GM12878 (cell line): ENCODE measurements at regions not wholly inside any gene's neighbourhood (a gene's known extent, or its start where the extent isn't known, plus 50 kb on each side); places are given as distances from the start of the nearest gene placed in this dataset.

Experiments
- IKZF2 ChIP-seq, 2 experiments: fragments of 450-650 bp; IDR thresholded peaks; 2 replicates each; pipeline ENCODE4 v1.6.1; 2017; ENCODE audit warnings: mild to moderate bottlenecking in 2 of 2, moderate library complexity in 2 of 2
- MTA2 ChIP-seq: fragments of 450-650 bp; IDR thresholded peaks from 2 replicates; pipeline ENCODE4 v1.6.1; 2016; ENCODE audit warnings: low read depth, mild to moderate bottlenecking, moderate library complexity
- NKRF ChIP-seq: fragments of 450-650 bp; conservative IDR thresholded peaks from 2 replicates; pipeline ENCODE4 v1.6.1; 2017; ENCODE audit warnings: mild to moderate bottlenecking, moderate library complexity
- PAX8 ChIP-seq: fragments of 450-650 bp; IDR thresholded peaks from 2 replicates; pipeline ENCODE4 v1.6.1; 2017; ENCODE audit warnings: mild to moderate bottlenecking, moderate library complexity
- POLR2AphosphoS5 ChIP-seq: IDR thresholded peaks from 2 replicates; pipeline ENCODE4 v1.6.1; 2011; ENCODE audit warnings: mild to moderate bottlenecking, low read length, inconsistent platforms
- SP1 ChIP-seq: IDR thresholded peaks from one replicate; pipeline ENCODE4 v1.6.1; 2011; ENCODE audit warnings: low read depth, low read length
- SREBF2 ChIP-seq: IDR thresholded peaks from 2 replicates; pipeline ENCODE4 v1.6.1; 2012; ENCODE audit warnings: mild to moderate bottlenecking, low read length
- SUPT20H ChIP-seq: IDR thresholded peaks from 2 replicates; pipeline ENCODE4 v1.6.1; 2011; ENCODE audit warnings: low read depth, mild to moderate bottlenecking, low read length, moderate library complexity, borderline replicate concordance; ENCODE audit not compliant: control insufficient read depth
- USF1 ChIP-seq: IDR thresholded peaks from 2 replicates; pipeline ENCODE4 v1.6.1; 2011; ENCODE audit warnings: borderline replicate concordance, low read depth, mild to moderate bottlenecking, moderate library complexity, mixed read lengths, low read length; ENCODE audit not compliant: insufficient read depth; ENCODE audit errors: extremely low read length
- ZBED1 ChIP-seq: IDR thresholded peaks from 2 replicates; pipeline ENCODE4 v1.6.1; 2016; ENCODE audit warnings: borderline replicate concordance
- TF ChIP-seq, protein P1 (sequence below): fragments of 450-650 bp; IDR thresholded peaks from 2 replicates; pipeline ENCODE4 v1.6.1; 2017; ENCODE audit warnings: antibody characterized with exemption, mild to moderate bottlenecking, moderate library complexity
- TF ChIP-seq, protein P2 (sequence below): fragments of 450-650 bp; IDR thresholded peaks from 2 replicates; pipeline ENCODE4 v1.6.1; 2017; ENCODE audit warnings: mild to moderate bottlenecking, moderate library complexity
- TF ChIP-seq, protein P3 (sequence below): fragments of 450-650 bp; formaldehyde crosslinking; IDR thresholded peaks from 2 replicates; pipeline ENCODE4 v1.4.0; 2020; ENCODE audit warnings: mild to moderate bottlenecking, moderate library complexity

DNA sequence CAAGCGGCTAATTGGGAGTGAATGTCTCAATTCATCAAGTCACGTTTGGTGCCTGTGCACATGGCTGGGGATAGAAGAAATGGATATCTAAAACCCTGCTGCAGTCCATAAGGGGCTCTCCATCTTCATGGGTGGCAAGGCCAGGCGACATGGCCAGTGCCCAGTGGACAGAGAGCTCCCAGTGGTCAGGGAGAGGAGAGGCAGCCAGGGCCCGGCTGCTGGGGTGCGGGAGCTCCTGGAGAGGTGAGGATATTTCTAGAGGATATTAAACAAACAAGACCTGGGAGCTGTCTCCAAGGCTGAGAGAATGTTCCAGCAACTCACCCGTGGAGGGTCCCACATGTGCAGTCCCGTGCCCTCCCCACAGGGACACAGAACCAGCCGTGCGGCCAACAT is 368.8 kb upstream of the C1orf174 start (continued):
- TF ChIP-seq, protein P1, sequence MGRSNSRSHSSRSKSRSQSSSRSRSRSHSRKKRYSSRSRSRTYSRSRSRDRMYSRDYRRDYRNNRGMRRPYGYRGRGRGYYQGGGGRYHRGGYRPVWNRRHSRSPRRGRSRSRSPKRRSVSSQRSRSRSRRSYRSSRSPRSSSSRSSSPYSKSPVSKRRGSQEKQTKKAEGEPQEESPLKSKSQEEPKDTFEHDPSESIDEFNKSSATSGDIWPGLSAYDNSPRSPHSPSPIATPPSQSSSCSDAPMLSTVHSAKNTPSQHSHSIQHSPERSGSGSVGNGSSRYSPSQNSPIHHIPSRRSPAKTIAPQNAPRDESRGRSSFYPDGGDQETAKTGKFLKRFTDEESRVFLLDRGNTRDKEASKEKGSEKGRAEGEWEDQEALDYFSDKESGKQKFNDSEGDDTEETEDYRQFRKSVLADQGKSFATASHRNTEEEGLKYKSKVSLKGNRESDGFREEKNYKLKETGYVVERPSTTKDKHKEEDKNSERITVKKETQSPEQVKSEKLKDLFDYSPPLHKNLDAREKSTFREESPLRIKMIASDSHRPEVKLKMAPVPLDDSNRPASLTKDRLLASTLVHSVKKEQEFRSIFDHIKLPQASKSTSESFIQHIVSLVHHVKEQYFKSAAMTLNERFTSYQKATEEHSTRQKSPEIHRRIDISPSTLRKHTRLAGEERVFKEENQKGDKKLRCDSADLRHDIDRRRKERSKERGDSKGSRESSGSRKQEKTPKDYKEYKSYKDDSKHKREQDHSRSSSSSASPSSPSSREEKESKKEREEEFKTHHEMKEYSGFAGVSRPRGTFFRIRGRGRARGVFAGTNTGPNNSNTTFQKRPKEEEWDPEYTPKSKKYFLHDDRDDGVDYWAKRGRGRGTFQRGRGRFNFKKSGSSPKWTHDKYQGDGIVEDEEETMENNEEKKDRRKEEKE: no peak
- TF ChIP-seq SP1 (no peak), ZBED1 (no peak), SREBF2 (no peak), POLR2AphosphoS5 (no peak), PAX8 (no peak), USF1 (no peak), MTA2 (no peak), SUPT20H (no peak), NKRF (no peak), IKZF2 (IDR thresholded peaks at IDR 0.05) (no peak)
- TF ChIP-seq, protein P2, sequence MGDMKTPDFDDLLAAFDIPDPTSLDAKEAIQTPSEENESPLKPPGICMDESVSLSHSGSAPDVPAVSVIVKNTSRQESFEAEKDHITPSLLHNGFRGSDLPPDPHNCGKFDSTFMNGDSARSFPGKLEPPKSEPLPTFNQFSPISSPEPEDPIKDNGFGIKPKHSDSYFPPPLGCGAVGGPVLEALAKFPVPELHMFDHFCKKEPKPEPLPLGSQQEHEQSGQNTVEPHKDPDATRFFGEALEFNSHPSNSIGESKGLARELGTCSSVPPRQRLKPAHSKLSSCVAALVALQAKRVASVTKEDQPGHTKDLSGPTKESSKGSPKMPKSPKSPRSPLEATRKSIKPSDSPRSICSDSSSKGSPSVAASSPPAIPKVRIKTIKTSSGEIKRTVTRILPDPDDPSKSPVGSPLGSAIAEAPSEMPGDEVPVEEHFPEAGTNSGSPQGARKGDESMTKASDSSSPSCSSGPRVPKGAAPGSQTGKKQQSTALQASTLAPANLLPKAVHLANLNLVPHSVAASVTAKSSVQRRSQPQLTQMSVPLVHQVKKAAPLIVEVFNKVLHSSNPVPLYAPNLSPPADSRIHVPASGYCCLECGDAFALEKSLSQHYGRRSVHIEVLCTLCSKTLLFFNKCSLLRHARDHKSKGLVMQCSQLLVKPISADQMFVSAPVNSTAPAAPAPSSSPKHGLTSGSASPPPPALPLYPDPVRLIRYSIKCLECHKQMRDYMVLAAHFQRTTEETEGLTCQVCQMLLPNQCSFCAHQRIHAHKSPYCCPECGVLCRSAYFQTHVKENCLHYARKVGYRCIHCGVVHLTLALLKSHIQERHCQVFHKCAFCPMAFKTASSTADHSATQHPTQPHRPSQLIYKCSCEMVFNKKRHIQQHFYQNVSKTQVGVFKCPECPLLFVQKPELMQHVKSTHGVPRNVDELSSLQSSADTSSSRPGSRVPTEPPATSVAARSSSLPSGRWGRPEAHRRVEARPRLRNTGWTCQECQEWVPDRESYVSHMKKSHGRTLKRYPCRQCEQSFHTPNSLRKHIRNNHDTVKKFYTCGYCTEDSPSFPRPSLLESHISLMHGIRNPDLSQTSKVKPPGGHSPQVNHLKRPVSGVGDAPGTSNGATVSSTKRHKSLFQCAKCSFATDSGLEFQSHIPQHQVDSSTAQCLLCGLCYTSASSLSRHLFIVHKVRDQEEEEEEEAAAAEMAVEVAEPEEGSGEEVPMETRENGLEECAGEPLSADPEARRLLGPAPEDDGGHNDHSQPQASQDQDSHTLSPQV: no peak
- TF ChIP-seq, protein P3, sequence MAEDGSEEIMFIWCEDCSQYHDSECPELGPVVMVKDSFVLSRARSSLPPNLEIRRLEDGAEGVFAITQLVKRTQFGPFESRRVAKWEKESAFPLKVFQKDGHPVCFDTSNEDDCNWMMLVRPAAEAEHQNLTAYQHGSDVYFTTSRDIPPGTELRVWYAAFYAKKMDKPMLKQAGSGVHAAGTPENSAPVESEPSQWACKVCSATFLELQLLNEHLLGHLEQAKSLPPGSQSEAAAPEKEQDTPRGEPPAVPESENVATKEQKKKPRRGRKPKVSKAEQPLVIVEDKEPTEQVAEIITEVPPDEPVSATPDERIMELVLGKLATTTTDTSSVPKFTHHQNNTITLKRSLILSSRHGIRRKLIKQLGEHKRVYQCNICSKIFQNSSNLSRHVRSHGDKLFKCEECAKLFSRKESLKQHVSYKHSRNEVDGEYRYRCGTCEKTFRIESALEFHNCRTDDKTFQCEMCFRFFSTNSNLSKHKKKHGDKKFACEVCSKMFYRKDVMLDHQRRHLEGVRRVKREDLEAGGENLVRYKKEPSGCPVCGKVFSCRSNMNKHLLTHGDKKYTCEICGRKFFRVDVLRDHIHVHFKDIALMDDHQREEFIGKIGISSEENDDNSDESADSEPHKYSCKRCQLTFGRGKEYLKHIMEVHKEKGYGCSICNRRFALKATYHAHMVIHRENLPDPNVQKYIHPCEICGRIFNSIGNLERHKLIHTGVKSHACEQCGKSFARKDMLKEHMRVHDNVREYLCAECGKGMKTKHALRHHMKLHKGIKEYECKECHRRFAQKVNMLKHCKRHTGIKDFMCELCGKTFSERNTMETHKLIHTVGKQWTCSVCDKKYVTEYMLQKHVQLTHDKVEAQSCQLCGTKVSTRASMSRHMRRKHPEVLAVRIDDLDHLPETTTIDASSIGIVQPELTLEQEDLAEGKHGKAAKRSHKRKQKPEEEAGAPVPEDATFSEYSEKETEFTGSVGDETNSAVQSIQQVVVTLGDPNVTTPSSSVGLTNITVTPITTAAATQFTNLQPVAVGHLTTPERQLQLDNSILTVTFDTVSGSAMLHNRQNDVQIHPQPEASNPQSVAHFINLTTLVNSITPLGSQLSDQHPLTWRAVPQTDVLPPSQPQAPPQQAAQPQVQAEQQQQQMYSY: no peak
